Ovary (tissue), 3 donors: ENCODE measurements at regions not wholly inside any gene's neighbourhood (a gene's known extent, or its start where the extent isn't known, plus 50 kb on each side); places are given as distances from the start of the nearest gene placed in this dataset.

Source experiments
- POLR2A ChIP-seq: fragments of 450-650 bp; IDR thresholded peaks from one replicate; pipeline ENCODE4 v1.6.1; 2017; ENCODE audit warnings: antibody characterized with exemption, mild to moderate bottlenecking, moderate library complexity
- TF ChIP-seq, protein P1 (sequence below), 3 donors: fragments of 450-650 bp in 2 of 3; fragments of 200-600 bp in 1 of 3; IDR thresholded peaks; one replicate each; pipeline versions ENCODE4 v1.5.1 to v1.8.0; 2016 to 2022; ENCODE audit warnings: antibody characterized with exemption in 3 of 3, mild to moderate bottlenecking in 1 of 3
- donor health status: DM: no; HTN: no; CAD: no.

DNA sequence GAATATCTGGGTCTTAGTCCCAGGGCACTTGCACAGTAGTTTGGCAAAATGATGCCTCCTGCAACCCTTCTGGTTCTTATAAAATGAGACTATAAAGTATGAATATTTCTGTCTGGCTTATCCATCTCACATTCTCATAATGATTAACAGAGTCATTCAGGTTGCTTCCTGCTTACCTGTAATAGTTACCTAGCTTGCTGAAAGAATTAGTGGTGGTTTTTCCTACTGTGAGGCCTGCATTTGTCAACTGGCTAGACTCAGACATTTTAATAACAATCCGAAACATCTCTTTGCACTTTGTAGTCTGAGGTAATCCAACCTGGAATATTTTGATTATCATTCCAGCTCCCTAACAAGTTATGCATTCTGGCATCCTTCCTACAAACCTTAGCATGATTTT is 75.6 kb upstream of the POU1F1 start:
- TF ChIP-seq, protein P1, sequence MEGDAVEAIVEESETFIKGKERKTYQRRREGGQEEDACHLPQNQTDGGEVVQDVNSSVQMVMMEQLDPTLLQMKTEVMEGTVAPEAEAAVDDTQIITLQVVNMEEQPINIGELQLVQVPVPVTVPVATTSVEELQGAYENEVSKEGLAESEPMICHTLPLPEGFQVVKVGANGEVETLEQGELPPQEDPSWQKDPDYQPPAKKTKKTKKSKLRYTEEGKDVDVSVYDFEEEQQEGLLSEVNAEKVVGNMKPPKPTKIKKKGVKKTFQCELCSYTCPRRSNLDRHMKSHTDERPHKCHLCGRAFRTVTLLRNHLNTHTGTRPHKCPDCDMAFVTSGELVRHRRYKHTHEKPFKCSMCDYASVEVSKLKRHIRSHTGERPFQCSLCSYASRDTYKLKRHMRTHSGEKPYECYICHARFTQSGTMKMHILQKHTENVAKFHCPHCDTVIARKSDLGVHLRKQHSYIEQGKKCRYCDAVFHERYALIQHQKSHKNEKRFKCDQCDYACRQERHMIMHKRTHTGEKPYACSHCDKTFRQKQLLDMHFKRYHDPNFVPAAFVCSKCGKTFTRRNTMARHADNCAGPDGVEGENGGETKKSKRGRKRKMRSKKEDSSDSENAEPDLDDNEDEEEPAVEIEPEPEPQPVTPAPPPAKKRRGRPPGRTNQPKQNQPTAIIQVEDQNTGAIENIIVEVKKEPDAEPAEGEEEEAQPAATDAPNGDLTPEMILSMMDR (IDR thresholded peaks at IDR 0.05): no peak
- TF ChIP-seq POLR2A: no peak
